Kidney epithelial cell (primary cell): ENCODE measurements at regions not wholly inside any gene's neighbourhood (a gene's known extent, or its start where the extent isn't known, plus 50 kb on each side); places are given as distances from the start of the nearest gene placed in this dataset.

ENCODE experiments used
- DNase-seq: peaks from one replicate; pipeline ENCODE4 v3.0.0-alpha.2; 2010; ENCODE audit warnings: low read depth
- H3K27me3 ChIP-seq: 2 replicates; pipeline ENCODE4 v1.6.0; 2011; ENCODE audit warnings: low read length; ENCODE audit not compliant: control insufficient read depth, insufficient read depth
- H3K36me3 ChIP-seq: 2 replicates; pipeline ENCODE4 v1.5.1; 2011; ENCODE audit warnings: low read length; ENCODE audit not compliant: control insufficient read depth, insufficient read depth
- H3K4me3 ChIP-seq: 2 replicates; pipeline ENCODE4 v1.5.1; 2011; ENCODE audit warnings: low read depth, mild to moderate bottlenecking, control low read depth, low read length
- CTCF ChIP-seq: IDR thresholded peaks from 2 replicates; pipeline ENCODE4 v1.5.1; 2011; ENCODE audit warnings: mild to moderate bottlenecking, moderate library complexity, low read length, control low read depth, inconsistent platforms; ENCODE audit not compliant: insufficient read depth, poor library complexity, severe bottlenecking

GRCh38 chr2:150042500-150043171, 444.8 kb downstream of the RND3 start:
- no peak overlapping the region for H3K4me3 ChIP-seq
- H3K36me3 ChIP-seq, result no peaks in the 10 kb centered on the region
- no peak for DNase-seq
- no peaks in the 10 kb centered on the region for H3K27me3 ChIP-seq
- no peak for TF ChIP-seq CTCF

GRCh38 chr2:150041722-150042425, 445.6 kb downstream of the RND3 start:
- no peak for TF ChIP-seq CTCF
- DNase-seq, result no peak
- H3K4me3 ChIP-seq, result no peak overlapping the region
- no peaks in the 10 kb centered on the region for H3K27me3 ChIP-seq
- no peaks in the 10 kb centered on the region for H3K36me3 ChIP-seq

- TF ChIP-seq CTCF, result no peak
- no peak overlapping the region for H3K4me3 ChIP-seq
- no peak for DNase-seq
- no peaks in the 10 kb centered on the region for H3K36me3 ChIP-seq
- H3K27me3 ChIP-seq, result no peaks in the 10 kb centered on the region
These were observed 449.0 kb upstream of the MMADHC start for GRCh38 chr2:150036622-150037021.

- Histone ChIP-seq H3K4me3 (no peak overlapping the region), H3K36me3 (no peaks in the 10 kb centered on the region), H3K27me3 (no peaks in the 10 kb centered on the region)
- no peak for DNase-seq
- TF ChIP-seq CTCF, result no peak
These were observed 447.1 kb upstream of the MMADHC start for GRCh38 chr2:150034665-150035064.

GRCh38 chr2:150030436-150031190, 443.0 kb upstream of the MMADHC start:
- H3K4me3 ChIP-seq, result no peak overlapping the region
- TF ChIP-seq CTCF, result no peak
- no peaks in the 10 kb centered on the region for H3K27me3 ChIP-seq
- H3K36me3 ChIP-seq, result no peaks in the 10 kb centered on the region
- DNase-seq, result no peak
